Tibial nerve (tissue), 4 donors: ENCODE measurements at regions not wholly inside any gene's neighbourhood (a gene's known extent, or its start where the extent isn't known, plus 50 kb on each side); places are given as distances from the start of the nearest gene placed in this dataset.

Source experiments
- DNase-seq, 2 donors: peaks; one replicate each; pipeline ENCODE4 v3.0.0-alpha.2; 2019; ENCODE audit warnings: low spot score in 2 of 2
- H3K27ac ChIP-seq, 4 donors: fragments of 200-600 bp; sonication (generic) in 3 of 4; one replicate each; pipeline ENCODE4 v1.5.1; 2017 to 2019; ENCODE audit warnings: mild to moderate bottlenecking in 1 of 4
- H3K27me3 ChIP-seq, 2 donors: fragments of 200-600 bp; sonication (generic) in 1 of 2; one replicate each; pipeline versions ENCODE4 v1.5.1 to v1.6.0; 2017 to 2019
- H3K36me3 ChIP-seq, 3 donors: fragments of 200-600 bp; sonication (generic); one replicate each; pipeline ENCODE4 v1.5.1; 2018 to 2019
- H3K4me1 ChIP-seq, 4 donors: fragments of 200-600 bp; sonication (generic) in 3 of 4; one replicate each; pipeline ENCODE4 v1.5.1; 2017 to 2019
- H3K4me3 ChIP-seq, 4 donors: fragments of 200-600 bp; sonication (generic) in 3 of 4; one replicate each; pipeline ENCODE4 v1.5.1; 2017 to 2019; ENCODE audit warnings: mild to moderate bottlenecking in 1 of 4, moderate library complexity in 1 of 4
- H3K9me3 ChIP-seq, 4 donors: fragments of 200-600 bp; sonication (generic) in 3 of 4; one replicate each; pipeline ENCODE4 v1.5.1; 2017 to 2019
- EP300 ChIP-seq, 2 donors: sonication (generic); formaldehyde crosslinking; IDR thresholded peaks; one replicate each; pipeline ENCODE4 v1.6.1; 2017; ENCODE audit warnings: antibody characterized with exemption in 2 of 2, mild to moderate bottlenecking in 1 of 2
- POLR2A ChIP-seq, 2 donors: fragments of 450-650 bp; IDR thresholded peaks; one replicate each; pipeline ENCODE4 v1.6.1; 2017; ENCODE audit warnings: antibody characterized with exemption in 2 of 2, mild to moderate bottlenecking in 2 of 2, moderate library complexity in 2 of 2
- WGBS, 2 donors: methylation state at CpG; one replicate each; pipeline ENCODE4 v1.1.5; 2018; 5-methylcytosine and 5-hydroxymethylcytosine counted together
- TF ChIP-seq, protein P1 (sequence below), 5 experiments: fragments of 200-600 bp in 3 of 5; fragments of 450-650 bp in 2 of 5; sonication (generic) in 3 of 5; IDR thresholded peaks; one replicate each; pipeline ENCODE4 v1.5.1; 2016 to 2019; ENCODE audit warnings: antibody characterized with exemption in 5 of 5, mild to moderate bottlenecking in 3 of 5, moderate library complexity in 2 of 5

DNA sequence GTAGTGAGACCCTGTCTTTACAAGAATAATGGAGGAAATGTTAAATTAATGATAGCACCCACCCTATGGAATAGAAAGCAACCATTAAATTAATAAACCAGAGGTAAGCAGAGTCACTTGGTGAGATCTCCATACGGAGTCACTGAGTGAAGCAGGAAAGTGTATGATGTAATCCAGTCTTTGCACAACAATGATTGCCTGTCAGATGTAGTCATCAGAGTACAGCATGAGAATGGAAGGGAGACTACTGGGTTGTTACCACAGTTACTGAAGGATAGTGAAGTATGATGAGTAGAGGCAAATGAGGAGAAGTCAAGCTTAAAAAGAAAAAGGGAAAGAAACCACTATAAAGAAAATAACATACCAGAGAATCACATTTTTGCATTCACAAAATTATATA, 371.9 kb upstream of the SHH start:
- no peak for DNase-seq
- WGBS, 2 donors = 37 to 50% methylated on average over 1 of the region's 1 CpG

DNA sequence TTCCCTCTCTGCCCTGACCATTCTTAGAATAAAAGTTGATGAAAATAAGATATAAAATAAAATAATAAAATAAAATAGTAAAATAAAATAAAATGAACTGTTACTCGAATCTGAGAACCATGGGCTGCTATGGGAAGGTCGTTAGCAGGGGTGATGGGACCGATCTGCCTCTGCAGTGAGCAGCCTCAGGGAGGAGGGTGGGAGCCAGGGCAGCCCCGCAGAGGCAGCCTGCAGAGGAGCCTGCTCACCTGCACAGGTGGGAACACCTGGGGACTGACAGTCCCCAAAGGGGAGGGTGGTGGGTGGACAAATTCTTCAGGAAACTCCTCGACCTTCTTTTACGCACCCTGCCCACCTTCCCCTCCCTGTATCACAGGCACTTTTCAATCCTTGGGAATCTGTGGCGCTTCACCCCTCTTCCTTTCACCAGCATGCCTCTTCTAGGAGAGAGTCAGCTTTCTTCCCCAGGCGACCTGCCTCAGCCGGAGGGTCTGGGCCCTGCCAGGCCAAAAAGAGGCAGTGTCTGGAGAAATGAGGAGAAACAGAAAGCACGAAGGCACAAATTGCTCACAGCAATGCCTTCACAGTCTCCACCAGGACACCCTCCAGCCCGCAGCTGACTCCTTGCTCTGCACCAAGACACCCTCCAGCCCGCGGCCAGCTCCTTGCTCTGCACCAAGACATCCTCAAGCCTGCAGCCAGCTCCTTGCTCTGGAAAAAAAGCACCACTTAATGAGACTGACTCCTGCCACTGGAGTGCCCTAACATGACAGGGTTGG, 368.4 kb upstream of the SHH start:
- Histone ChIP-seq H3K27ac (no peak overlapping the region), H3K9me3 (peaks cover 0 to 9% (median 1%) of the 10 kb centered on the region in 4 donors), H3K36me3 (no peaks in the 10 kb centered on the region), H3K4me3 (no peak overlapping the region), H3K27me3 (no peaks in the 10 kb centered on the region), H3K4me1 (no peaks in the 10 kb centered on the region)
- TF ChIP-seq EP300 (IDR thresholded peaks at IDR 0.05) (no peak), POLR2A (IDR thresholded peaks at IDR 0.05) (no peak)
- TF ChIP-seq, protein P1, sequence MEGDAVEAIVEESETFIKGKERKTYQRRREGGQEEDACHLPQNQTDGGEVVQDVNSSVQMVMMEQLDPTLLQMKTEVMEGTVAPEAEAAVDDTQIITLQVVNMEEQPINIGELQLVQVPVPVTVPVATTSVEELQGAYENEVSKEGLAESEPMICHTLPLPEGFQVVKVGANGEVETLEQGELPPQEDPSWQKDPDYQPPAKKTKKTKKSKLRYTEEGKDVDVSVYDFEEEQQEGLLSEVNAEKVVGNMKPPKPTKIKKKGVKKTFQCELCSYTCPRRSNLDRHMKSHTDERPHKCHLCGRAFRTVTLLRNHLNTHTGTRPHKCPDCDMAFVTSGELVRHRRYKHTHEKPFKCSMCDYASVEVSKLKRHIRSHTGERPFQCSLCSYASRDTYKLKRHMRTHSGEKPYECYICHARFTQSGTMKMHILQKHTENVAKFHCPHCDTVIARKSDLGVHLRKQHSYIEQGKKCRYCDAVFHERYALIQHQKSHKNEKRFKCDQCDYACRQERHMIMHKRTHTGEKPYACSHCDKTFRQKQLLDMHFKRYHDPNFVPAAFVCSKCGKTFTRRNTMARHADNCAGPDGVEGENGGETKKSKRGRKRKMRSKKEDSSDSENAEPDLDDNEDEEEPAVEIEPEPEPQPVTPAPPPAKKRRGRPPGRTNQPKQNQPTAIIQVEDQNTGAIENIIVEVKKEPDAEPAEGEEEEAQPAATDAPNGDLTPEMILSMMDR (IDR thresholded peaks at IDR 0.05) = no peak
- no peak for DNase-seq
- WGBS, 2 donors = 80 to 81% methylated on average over 13 of the region's 13 CpGs

More for the DNA sequence above, 371.9 kb upstream of the SHH start:
- H3K27me3 ChIP-seq = no peaks in the 10 kb centered on the region
- H3K4me1 ChIP-seq = no peaks in the 10 kb centered on the region
- H3K4me3 ChIP-seq = no peak overlapping the region
- TF ChIP-seq EP300 (IDR thresholded peaks at IDR 0.05) (no peak), POLR2A (IDR thresholded peaks at IDR 0.05) (no peak)
- TF ChIP-seq, protein P1 (IDR thresholded peaks at IDR 0.05) = no peak
- no peaks in the 10 kb centered on the region for H3K36me3 ChIP-seq
- H3K27ac ChIP-seq = no peak overlapping the region
- H3K9me3 ChIP-seq = peaks cover 0 to 30% (median 1%) of the 10 kb centered on the region in 4 donors

DNA sequence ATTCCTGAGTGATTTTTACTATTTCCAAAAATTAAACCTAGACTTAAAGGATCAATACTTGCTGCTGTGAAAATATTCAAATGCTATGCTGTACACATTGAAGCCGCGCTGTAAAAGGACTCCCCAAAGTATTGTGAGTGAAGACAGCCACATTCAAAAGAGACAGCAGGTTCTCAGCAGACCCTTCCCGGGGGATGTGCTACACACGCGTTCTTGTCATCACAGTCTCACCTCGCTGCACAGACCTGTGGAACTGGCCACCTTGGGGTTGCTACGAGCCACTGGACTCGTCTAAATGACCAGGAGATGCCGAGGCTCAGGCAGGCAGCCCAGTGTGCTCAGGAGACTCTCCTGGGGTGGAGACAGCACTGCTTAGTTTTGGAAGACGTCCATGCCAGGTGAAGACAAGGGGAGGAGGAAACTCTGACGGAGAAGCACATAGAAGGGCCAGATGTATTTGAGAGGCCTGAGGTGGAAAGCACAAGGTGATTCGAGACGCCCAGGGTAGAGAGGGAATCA, 367.7 kb upstream of the SHH start:
- no peak overlapping the region for H3K4me3 ChIP-seq
- no peaks in the 10 kb centered on the region for H3K36me3 ChIP-seq
- H3K27ac ChIP-seq = no peak overlapping the region
- H3K9me3 ChIP-seq = peaks cover 0 to 2% (median 0%) of the 10 kb centered on the region in 4 donors
- no peak for DNase-seq
- WGBS, 2 donors = 78 to 83% methylated on average over 13 of the region's 13 CpGs
- no peaks in the 10 kb centered on the region for H3K27me3 ChIP-seq
- no peaks in the 10 kb centered on the region for H3K4me1 ChIP-seq
- TF ChIP-seq, protein P1 (IDR thresholded peaks at IDR 0.05) = no peak
- TF ChIP-seq POLR2A (IDR thresholded peaks at IDR 0.05) (no peak), EP300 (IDR thresholded peaks at IDR 0.05) (no peak)

DNA sequence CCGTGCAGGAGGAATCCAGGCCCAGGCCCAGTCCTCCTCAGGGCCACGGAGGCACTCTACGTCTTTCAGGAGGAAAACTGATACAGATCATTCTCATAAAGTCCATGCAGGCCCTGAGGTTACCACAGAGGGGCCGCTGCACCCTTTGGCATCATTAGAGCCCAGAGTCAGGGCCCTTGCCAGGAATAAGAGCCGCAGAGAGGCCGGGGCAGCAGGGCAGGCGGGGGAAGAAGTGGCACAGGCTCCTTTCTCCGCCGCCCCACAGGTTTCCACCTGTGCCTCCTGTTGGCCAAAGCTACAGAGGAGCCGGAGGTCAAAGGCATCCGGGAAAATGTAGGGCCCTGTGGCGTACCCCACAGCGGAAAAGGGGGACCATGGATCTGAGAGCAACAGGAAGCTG, 366.6 kb upstream of the SHH start:
- H3K36me3 ChIP-seq = no peaks in the 10 kb centered on the region
- H3K27me3 ChIP-seq = no peaks in the 10 kb centered on the region
- H3K4me3 ChIP-seq = no peak overlapping the region
- TF ChIP-seq, protein P1 (IDR thresholded peaks at IDR 0.05) = no peak
- TF ChIP-seq POLR2A (IDR thresholded peaks at IDR 0.05) (no peak), EP300 (IDR thresholded peaks at IDR 0.05) (no peak)
- no peak for DNase-seq
- H3K4me1 ChIP-seq = no peaks in the 10 kb centered on the region
- no peak overlapping the region for H3K27ac ChIP-seq
- no peaks in the 10 kb centered on the region for H3K9me3 ChIP-seq
- 87 to 90% methylated on average over 9 to 13 of the region's 13 CpGs for WGBS, 2 donors

DNA sequence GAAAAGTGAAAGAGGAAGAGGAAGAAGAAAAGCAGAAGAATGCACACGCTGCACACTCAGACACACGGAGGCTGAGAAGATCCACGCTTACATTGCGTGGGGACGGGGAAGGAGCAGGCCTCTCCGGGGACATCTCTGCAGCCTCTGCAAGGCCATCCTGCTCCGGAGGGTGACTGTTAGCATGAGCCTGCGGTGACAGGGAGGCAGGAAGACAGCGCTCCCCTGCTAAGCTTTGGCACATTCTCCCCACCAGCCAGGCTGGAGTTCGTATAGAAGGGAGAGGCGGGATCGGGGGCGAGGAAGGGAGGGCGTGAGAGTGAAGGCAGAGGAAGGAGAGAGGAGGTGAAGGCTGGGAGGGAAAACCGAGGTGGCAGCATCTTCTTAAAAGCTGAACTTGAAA, 366.0 kb upstream of the SHH start:
- H3K9me3 ChIP-seq = no peaks in the 10 kb centered on the region
- H3K4me3 ChIP-seq = no peak overlapping the region
- WGBS, 2 donors = 47 to 64% methylated on average over 15 of the region's 15 CpGs
- H3K27me3 ChIP-seq = no peaks in the 10 kb centered on the region
- no peak for DNase-seq
- H3K36me3 ChIP-seq = no peaks in the 10 kb centered on the region
- H3K27ac ChIP-seq = no peak overlapping the region
- TF ChIP-seq, protein P1 (IDR thresholded peaks at IDR 0.05) = no peak
- TF ChIP-seq POLR2A (IDR thresholded peaks at IDR 0.05) (no peak), EP300 (IDR thresholded peaks at IDR 0.05) (no peak)
- no peaks in the 10 kb centered on the region for H3K4me1 ChIP-seq
